MM.1S (cell line): ENCODE measurements at regions not wholly inside any gene's neighbourhood (a gene's known extent, or its start where the extent isn't known, plus 50 kb on each side); places are given as distances from the start of the nearest gene placed in this dataset.

Experiments used
- DNase-seq: peaks from one replicate; pipeline ENCODE4 v3.0.0-alpha.2; 2015
- H2AFZ ChIP-seq: fragments of 300-600 bp; sonication (generic); 2 replicates; pipeline ENCODE4 v1.6.0; 2016; ENCODE audit warnings: antibody characterized with exemption, low read length
- H3F3A ChIP-seq: fragments of 300-600 bp; sonication (generic); 2 replicates; pipeline ENCODE4 v1.6.1; 2016; ENCODE audit warnings: mild to moderate bottlenecking, antibody characterized with exemption, low read length, moderate library complexity, mixed read lengths; ENCODE audit not compliant: insufficient read depth
- H3K27ac ChIP-seq: fragments of 300-600 bp; sonication (generic); 2 replicates; pipeline ENCODE4 v1.5.1; 2016; ENCODE audit warnings: mild to moderate bottlenecking, low read length
- H3K27me3 ChIP-seq: fragments of 300-600 bp; sonication (generic); replicated peaks from 2 replicates; pipeline ENCODE4 v1.6.0; 2016; ENCODE audit warnings: low read length; ENCODE audit not compliant: insufficient read depth
- H3K36me3 ChIP-seq: fragments of 300-600 bp; sonication (generic); replicated peaks from 2 replicates; pipeline ENCODE4 v1.6.1; 2016; ENCODE audit warnings: mild to moderate bottlenecking, low read length, mixed read lengths; ENCODE audit not compliant: insufficient read depth
- H3K4me1 ChIP-seq: fragments of 300-600 bp; sonication (generic); 2 replicates; pipeline ENCODE4 v1.6.1; 2016; ENCODE audit warnings: low read length, mixed read lengths
- H3K4me2 ChIP-seq: fragments of 300-600 bp; sonication (generic); 2 replicates; pipeline ENCODE4 v1.6.0; 2016; ENCODE audit warnings: low read depth, low read length
- H3K4me3 ChIP-seq: fragments of 300-600 bp; sonication (generic); 2 replicates; pipeline ENCODE4 v1.5.1; 2016; ENCODE audit warnings: low read length, mixed read lengths
- H3K79me2 ChIP-seq: fragments of 300-600 bp; sonication (generic); 2 replicates; pipeline ENCODE4 v1.6.1; 2016; ENCODE audit warnings: mixed run types, low read length, mixed read lengths
- H3K9ac ChIP-seq: fragments of 300-600 bp; sonication (generic); 2 replicates; pipeline ENCODE4 v1.6.1; 2016; ENCODE audit warnings: low read length, mixed read lengths
- H3K9me2 ChIP-seq: fragments of 300-600 bp; sonication (generic); replicated peaks from 2 replicates; pipeline ENCODE4 v1.6.1; 2016; ENCODE audit warnings: mild to moderate bottlenecking, low read length, mixed read lengths; ENCODE audit not compliant: insufficient read depth
- H3K9me3 ChIP-seq: fragments of 300-600 bp; sonication (generic); replicated peaks from 2 replicates; pipeline ENCODE4 v1.6.1; 2016; ENCODE audit warnings: mild to moderate bottlenecking, low read length, mixed read lengths; ENCODE audit not compliant: insufficient read depth
- H4K20me1 ChIP-seq: fragments of 300-600 bp; sonication (generic); 2 replicates; pipeline ENCODE4 v1.6.1; 2016; ENCODE audit warnings: mild to moderate bottlenecking, low read length, moderate library complexity, mixed read lengths; ENCODE audit not compliant: insufficient read depth
- EZH2 ChIP-seq: fragments of 300-600 bp; sonication (generic); optimal IDR thresholded peaks from 2 replicates; pipeline ENCODE3; 2017; ENCODE audit warnings: low read depth, mild to moderate bottlenecking, antibody characterized with exemption, low read length, mixed read lengths
- EZH2phosphoT487 ChIP-seq: fragments of 300-600 bp; sonication (generic); IDR thresholded peaks from 2 replicates; pipeline ENCODE4 v1.6.1; 2018; ENCODE audit warnings: antibody characterized with exemption, low read length
- TF ChIP-seq, protein P1 (sequence below): fragments of 300-600 bp; sonication (generic); IDR thresholded peaks from 2 replicates; pipeline ENCODE4 v1.5.1; 2016; ENCODE audit warnings: antibody characterized with exemption, low read length, mixed read lengths

DNA sequence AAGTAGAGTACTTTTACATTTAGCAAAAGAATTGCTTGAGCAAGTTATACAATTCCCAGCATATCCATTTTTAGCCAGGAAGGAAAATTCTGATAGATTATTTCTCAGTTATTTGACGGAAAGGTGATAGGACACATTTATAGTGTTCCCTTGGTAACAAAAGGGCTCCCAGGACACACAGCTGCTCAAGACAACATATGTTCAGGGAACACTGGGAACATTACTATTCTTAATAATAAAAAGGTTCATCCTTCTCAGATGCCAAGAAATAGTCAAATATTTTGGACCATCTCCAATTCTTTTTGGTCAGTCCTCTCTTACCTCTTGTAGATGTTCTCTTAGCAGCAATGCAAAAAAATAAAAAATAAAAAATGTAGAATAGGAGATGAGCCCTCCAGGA, 66.8 kb upstream of the SMAD1 start:
- Histone ChIP-seq H3K4me3 (no peak overlapping the region), H3F3A (no peaks in the 10 kb centered on the region), H3K4me2 (no peak overlapping the region), H3K9me2 (no peaks in the 10 kb centered on the region), H3K4me1 (no peaks in the 10 kb centered on the region), H3K36me3 (no peaks in the 10 kb centered on the region), H3K9me3 (no peaks in the 10 kb centered on the region), H2AFZ (no peak overlapping the region), H3K27ac (no peak overlapping the region), H3K79me2 (no peaks in the 10 kb centered on the region), H3K9ac (no peak overlapping the region), H3K27me3 (no peaks in the 10 kb centered on the region), H4K20me1 (no peaks in the 10 kb centered on the region)
- no peak for TF ChIP-seq EZH2
- no peak for TF ChIP-seq EZH2phosphoT487
- TF ChIP-seq, protein P1, sequence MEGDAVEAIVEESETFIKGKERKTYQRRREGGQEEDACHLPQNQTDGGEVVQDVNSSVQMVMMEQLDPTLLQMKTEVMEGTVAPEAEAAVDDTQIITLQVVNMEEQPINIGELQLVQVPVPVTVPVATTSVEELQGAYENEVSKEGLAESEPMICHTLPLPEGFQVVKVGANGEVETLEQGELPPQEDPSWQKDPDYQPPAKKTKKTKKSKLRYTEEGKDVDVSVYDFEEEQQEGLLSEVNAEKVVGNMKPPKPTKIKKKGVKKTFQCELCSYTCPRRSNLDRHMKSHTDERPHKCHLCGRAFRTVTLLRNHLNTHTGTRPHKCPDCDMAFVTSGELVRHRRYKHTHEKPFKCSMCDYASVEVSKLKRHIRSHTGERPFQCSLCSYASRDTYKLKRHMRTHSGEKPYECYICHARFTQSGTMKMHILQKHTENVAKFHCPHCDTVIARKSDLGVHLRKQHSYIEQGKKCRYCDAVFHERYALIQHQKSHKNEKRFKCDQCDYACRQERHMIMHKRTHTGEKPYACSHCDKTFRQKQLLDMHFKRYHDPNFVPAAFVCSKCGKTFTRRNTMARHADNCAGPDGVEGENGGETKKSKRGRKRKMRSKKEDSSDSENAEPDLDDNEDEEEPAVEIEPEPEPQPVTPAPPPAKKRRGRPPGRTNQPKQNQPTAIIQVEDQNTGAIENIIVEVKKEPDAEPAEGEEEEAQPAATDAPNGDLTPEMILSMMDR: no peak
- DNase-seq: no peak

DNA sequence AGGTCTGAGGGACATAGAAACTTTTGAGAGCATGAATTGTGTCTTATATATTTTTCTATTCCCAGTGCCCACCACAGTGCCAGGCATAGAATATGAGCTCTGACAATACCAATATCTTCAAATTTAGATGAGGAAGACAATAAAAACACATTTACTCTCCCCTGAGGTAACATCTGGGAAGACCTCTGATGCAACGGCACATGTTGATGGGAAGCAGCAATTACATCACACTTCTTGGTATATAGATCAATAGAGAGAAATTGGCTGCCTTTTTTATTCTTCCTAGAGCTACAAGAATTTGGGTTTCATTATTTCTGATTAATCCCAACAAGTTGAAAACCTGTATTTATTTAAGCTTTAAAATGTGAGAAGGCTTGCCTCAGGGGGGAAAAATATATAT, 67.4 kb upstream of the SMAD1 start:
- TF ChIP-seq EZH2phosphoT487 (no peak), EZH2 (no peak)
- TF ChIP-seq, protein P1: no peak
- H3K9ac ChIP-seq: no peak overlapping the region
- no peak for DNase-seq
- H3F3A ChIP-seq: no peaks in the 10 kb centered on the region
- no peaks in the 10 kb centered on the region for H3K9me3 ChIP-seq
- H3K4me2 ChIP-seq: no peak overlapping the region
- H3K9me2 ChIP-seq: no peaks in the 10 kb centered on the region
- no peaks in the 10 kb centered on the region for H4K20me1 ChIP-seq
- H3K79me2 ChIP-seq: no peaks in the 10 kb centered on the region
- no peaks in the 10 kb centered on the region for H3K36me3 ChIP-seq
- no peaks in the 10 kb centered on the region for H3K27me3 ChIP-seq
- no peaks in the 10 kb centered on the region for H3K4me1 ChIP-seq
- no peak overlapping the region for H2AFZ ChIP-seq
- no peak overlapping the region for H3K4me3 ChIP-seq
- H3K27ac ChIP-seq: no peak overlapping the region

DNA sequence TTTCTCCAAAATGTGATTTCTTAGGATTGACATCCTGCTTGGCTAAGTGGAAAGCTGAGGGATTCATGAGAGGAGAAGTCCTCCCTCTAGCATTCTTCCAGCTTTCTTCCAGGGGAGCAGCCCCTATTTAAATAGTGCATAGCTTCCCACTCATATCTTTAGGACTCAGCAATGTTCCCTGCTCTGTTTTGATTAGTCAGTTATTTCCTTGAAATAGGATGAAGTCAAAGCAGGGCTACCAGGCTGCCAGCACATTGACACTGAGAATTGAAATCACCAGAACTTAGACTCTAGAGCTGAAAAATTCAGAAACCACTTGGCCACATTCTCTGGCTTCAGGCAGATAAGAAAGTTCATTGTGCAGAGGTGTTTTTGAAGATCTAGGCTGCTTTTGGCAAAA, 74.7 kb upstream of the SMAD1 start:
- Histone ChIP-seq H3K36me3 (no peaks in the 10 kb centered on the region), H3K9me2 (no peaks in the 10 kb centered on the region), H3K27me3 (no peaks in the 10 kb centered on the region), H4K20me1 (no peaks in the 10 kb centered on the region), H3K9me3 (no peaks in the 10 kb centered on the region), H3F3A (no peaks in the 10 kb centered on the region), H3K9ac (no peak overlapping the region), H2AFZ (no peak overlapping the region), H3K27ac (no peak overlapping the region), H3K4me1 (no peaks in the 10 kb centered on the region), H3K4me2 (no peak overlapping the region), H3K79me2 (no peaks in the 10 kb centered on the region), H3K4me3 (no peak overlapping the region)
- TF ChIP-seq EZH2: no peak
- no peak for TF ChIP-seq EZH2phosphoT487
- TF ChIP-seq, protein P1: no peak
- no peak for DNase-seq
